ENCODE measurements at regions not wholly inside any gene's neighbourhood (a gene's known extent, or its start where the extent isn't known, plus 50 kb on each side); places are given as distances from the start of the nearest gene placed in this dataset.

DNA sequence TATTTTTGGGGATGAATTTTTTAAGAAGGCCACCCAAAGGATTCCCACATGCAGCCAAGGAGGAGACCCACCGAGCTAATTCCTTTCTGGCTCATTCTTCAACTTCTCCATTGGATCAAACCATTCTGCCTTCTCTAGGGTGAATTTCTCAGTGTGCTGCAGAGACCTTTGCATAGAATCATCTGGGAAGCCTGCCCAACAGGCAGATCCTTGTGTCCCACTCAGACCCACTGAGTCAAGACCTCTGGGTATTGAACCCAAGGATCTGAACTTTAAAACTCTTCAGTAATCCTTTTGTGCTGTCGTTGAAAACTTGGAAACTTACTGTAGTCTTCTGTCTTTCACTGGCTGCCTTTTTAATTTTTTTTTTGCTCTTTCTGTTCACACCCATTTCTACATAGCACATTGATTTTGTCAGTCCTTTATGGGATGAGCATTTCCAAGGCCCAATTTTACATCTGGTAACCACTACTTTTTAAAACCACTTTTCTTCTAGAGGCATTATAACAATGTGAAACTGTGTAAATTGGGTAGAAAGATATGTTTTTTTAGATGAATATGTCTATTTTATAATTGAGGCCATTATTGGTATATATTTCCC, 120.2 kb downstream of the TSN start:
- no peak for TF ChIP-seq POLR2A (IDR thresholded peaks at IDR 0.05; ENCODE audit: extremely low read depth, insufficient read length)
- TF ChIP-seq, protein P1, sequence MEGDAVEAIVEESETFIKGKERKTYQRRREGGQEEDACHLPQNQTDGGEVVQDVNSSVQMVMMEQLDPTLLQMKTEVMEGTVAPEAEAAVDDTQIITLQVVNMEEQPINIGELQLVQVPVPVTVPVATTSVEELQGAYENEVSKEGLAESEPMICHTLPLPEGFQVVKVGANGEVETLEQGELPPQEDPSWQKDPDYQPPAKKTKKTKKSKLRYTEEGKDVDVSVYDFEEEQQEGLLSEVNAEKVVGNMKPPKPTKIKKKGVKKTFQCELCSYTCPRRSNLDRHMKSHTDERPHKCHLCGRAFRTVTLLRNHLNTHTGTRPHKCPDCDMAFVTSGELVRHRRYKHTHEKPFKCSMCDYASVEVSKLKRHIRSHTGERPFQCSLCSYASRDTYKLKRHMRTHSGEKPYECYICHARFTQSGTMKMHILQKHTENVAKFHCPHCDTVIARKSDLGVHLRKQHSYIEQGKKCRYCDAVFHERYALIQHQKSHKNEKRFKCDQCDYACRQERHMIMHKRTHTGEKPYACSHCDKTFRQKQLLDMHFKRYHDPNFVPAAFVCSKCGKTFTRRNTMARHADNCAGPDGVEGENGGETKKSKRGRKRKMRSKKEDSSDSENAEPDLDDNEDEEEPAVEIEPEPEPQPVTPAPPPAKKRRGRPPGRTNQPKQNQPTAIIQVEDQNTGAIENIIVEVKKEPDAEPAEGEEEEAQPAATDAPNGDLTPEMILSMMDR (IDR thresholded peaks at IDR 0.05; ENCODE audit: low read depth, low read length): no peak
